ENCODE measurements at regions not wholly inside any gene's neighbourhood (a gene's known extent, or its start where the extent isn't known, plus 50 kb on each side); places are given as distances from the start of the nearest gene placed in this dataset.

DNA sequence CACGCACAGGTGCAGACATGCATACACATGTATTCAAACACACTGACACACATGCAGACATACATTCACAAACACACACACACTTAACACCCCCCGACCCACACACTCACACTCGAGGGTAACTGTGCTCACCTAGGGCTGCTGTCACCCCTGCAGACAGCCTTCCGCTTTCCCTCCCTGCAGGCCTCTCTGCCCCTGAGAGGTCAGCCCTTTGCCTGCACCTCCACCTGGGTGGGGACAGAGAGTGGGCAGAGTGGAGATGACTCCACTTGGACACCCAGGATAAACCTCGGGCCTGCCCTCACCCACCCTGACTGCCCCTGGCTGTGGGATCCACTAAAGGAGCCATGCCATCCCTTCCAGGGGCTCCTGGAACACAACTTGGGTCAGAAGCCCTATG, 264.3 kb downstream of the PTPRU start:
- TF ChIP-seq POLR2A (IDR thresholded peaks at IDR 0.05; ENCODE audit: low read depth) (no peak), EP300 (IDR thresholded peaks at IDR 0.05) (no peak)

Data from esophagus muscularis mucosa (tissue), 2 donors.